Endodermal cell (in vitro differentiated cells): ENCODE measurements at regions not wholly inside any gene's neighbourhood (a gene's known extent, or its start where the extent isn't known, plus 50 kb on each side); places are given as distances from the start of the nearest gene placed in this dataset.

Source experiments
- DNase-seq: peaks from one replicate; pipeline ENCODE4 v3.0.0-alpha.2; 2017
- H3K27ac ChIP-seq: 2 replicates; pipeline ENCODE4 v1.5.1; 2013; ENCODE audit warnings: mild to moderate bottlenecking, low read depth, low read length, moderate library complexity
- H3K27me3 ChIP-seq: 2 replicates; pipeline ENCODE4 v1.6.1; 2013; ENCODE audit warnings: mild to moderate bottlenecking, low read length, moderate library complexity; ENCODE audit not compliant: insufficient read depth, control insufficient read depth, poor library complexity, severe bottlenecking
- H3K36me3 ChIP-seq: 2 replicates; pipeline ENCODE4 v1.7.0; 2013; ENCODE audit warnings: mild to moderate bottlenecking, low read length, moderate library complexity; ENCODE audit not compliant: control insufficient read depth, insufficient read depth
- H3K4me1 ChIP-seq: one replicate; pipeline ENCODE4 v1.7.0; 2013; ENCODE audit warnings: low read length; ENCODE audit not compliant: control insufficient read depth, insufficient read depth
- H3K4me3 ChIP-seq: 2 replicates; pipeline ENCODE4 v1.5.1; 2013; ENCODE audit warnings: mild to moderate bottlenecking, low read length, moderate library complexity
- H3K9ac ChIP-seq: 2 replicates; pipeline ENCODE4 v1.6.1; 2013; ENCODE audit warnings: mild to moderate bottlenecking, low read length, moderate library complexity; ENCODE audit not compliant: poor library complexity, severe bottlenecking; ENCODE audit errors: extremely low read depth
- H3K9me3 ChIP-seq: 2 replicates; pipeline ENCODE4 v1.6.1; 2013; ENCODE audit warnings: mild to moderate bottlenecking, low read length, moderate library complexity; ENCODE audit not compliant: control insufficient read depth
- H3K27ac Mint-ChIP-seq: 2 replicates; pipeline ENCODE4 v1.8.0; 2020; ENCODE audit warnings: mixed read lengths
- H3K27me3 Mint-ChIP-seq: 2 replicates; pipeline ENCODE4 v1.8.0; 2021; ENCODE audit warnings: mild to moderate bottlenecking, mixed read lengths; ENCODE audit not compliant: insufficient read depth
- H3K36me3 Mint-ChIP-seq: 2 replicates; pipeline ENCODE4 v1.8.0; 2020; ENCODE audit warnings: low read depth, mixed read lengths
- H3K4me1 Mint-ChIP-seq: 2 replicates; pipeline ENCODE4 v1.8.0; 2020; ENCODE audit warnings: mixed read lengths
- H3K4me3 Mint-ChIP-seq: 2 replicates; pipeline ENCODE4 v1.8.0; 2020; ENCODE audit warnings: mild to moderate bottlenecking, moderate library complexity, mixed read lengths
- H3K9me3 Mint-ChIP-seq: 2 replicates; pipeline ENCODE4 v1.8.0; 2020; ENCODE audit warnings: mild to moderate bottlenecking, mixed read lengths
- whole genome bisulfite sequencing, 2 experiments: methylation state at CpG; one replicate each; pipeline versions ENCODE4 v1.1.5 to v1.1.7; 2013; ENCODE audit warnings: missing lambda C conversion rate in 2 of 2, mixed read lengths in 1 of 2; ENCODE audit not compliant: insufficient coverage in 1 of 2, insufficient read length in 1 of 2; 5-methylcytosine and 5-hydroxymethylcytosine counted together
- TF ChIP-seq, protein P1 (sequence below): fragments of 200-600 bp; sonication (generic); conservative IDR thresholded peaks from 2 replicates; pipeline ENCODE4 v1.5.0; 2021; ENCODE audit warnings: antibody characterized with exemption, mild to moderate bottlenecking

DNA sequence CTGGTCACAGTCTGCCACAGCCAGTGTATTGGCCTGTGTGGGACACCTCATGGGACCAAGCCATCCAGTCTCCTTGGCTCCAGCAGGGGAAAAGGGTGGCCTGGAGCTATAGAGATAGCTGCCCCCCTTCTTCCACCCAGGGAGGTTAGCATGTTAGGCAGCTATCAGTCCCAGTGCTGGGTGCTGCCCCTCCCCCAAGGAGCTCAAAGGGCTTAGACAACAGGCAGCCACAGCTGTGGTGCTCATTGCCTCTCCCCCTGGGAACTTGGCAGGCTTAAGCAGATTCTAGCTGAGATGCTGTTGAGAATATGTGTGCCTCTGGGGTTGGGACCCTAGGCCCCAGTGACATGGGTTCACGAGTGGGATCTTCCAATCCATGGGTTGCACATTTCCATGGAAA lies 226.0 kb upstream of the PTGER4 start:
- Histone ChIP-seq H3K36me3 (no peaks in the 10 kb centered on the region), H3K9ac (no peak overlapping the region)
- WGBS, 2 experiments = 81 to 100% methylated on average over 1 of the region's 1 CpG

DNA sequence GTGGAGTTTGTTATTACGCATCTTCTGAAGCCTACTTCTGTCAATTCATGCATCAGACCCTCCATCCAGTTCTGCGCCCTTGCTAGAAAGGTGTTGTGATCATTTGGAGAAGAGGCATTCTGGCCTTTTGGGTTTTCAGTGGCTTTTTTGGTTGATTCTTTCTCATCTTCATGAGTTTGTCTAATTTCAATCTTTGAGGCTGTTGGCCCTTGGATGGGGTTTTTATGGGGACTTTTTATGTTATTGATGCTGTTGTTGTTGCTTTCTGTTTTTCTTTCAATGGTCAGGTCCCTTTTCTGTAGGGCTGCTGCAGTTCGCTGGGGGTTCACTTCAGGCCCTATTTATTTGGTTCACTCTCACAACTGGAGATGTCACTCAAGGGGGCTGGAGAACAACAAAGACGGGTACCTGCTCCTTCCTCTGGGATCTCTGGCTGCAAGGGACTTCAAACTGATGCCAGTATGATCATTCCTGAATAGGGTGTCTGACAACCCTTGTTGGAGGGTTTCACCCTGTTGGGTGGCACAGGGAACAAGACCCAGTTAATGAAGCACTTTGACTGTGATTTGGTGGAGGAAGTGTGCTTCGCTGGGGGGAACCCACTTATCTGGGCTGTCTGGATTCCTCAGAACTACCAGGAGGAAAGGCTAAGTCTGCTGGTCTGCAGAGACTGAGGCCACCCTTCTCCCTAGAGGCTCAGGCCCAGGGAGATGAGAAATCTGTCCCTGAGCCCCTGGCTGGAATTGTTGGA lies 226.7 kb upstream of the PTGER4 start:
- no peak overlapping the region for H3K4me3 ChIP-seq
- H3K36me3 Mint-ChIP-seq = no peaks in the 10 kb centered on the region
- no peaks in the 10 kb centered on the region for H3K9me3 ChIP-seq
- H3K27me3 ChIP-seq = no peaks in the 10 kb centered on the region
- no peaks in the 10 kb centered on the region for H3K4me1 ChIP-seq
- H3K4me1 Mint-ChIP-seq = no peaks in the 10 kb centered on the region
- H3K9ac ChIP-seq = no peak overlapping the region
- WGBS, 2 experiments = 83 to 88% methylated on average over 2 to 5 of the region's 5 CpGs
- TF ChIP-seq, protein P1, sequence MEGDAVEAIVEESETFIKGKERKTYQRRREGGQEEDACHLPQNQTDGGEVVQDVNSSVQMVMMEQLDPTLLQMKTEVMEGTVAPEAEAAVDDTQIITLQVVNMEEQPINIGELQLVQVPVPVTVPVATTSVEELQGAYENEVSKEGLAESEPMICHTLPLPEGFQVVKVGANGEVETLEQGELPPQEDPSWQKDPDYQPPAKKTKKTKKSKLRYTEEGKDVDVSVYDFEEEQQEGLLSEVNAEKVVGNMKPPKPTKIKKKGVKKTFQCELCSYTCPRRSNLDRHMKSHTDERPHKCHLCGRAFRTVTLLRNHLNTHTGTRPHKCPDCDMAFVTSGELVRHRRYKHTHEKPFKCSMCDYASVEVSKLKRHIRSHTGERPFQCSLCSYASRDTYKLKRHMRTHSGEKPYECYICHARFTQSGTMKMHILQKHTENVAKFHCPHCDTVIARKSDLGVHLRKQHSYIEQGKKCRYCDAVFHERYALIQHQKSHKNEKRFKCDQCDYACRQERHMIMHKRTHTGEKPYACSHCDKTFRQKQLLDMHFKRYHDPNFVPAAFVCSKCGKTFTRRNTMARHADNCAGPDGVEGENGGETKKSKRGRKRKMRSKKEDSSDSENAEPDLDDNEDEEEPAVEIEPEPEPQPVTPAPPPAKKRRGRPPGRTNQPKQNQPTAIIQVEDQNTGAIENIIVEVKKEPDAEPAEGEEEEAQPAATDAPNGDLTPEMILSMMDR = no peak
- H3K27ac ChIP-seq = no peak overlapping the region
- H3K36me3 ChIP-seq = no peaks in the 10 kb centered on the region
- no peaks in the 10 kb centered on the region for H3K27me3 Mint-ChIP-seq
- no peak overlapping the region for H3K4me3 Mint-ChIP-seq
- H3K9me3 Mint-ChIP-seq = peaks cover 8% of the 10 kb centered on the region
- H3K27ac Mint-ChIP-seq = no peak overlapping the region
- no peak for DNase-seq

More for the DNA sequence above, 226.0 kb upstream of the PTGER4 start:
- H3K4me1 Mint-ChIP-seq = no peaks in the 10 kb centered on the region
- Histone ChIP-seq H3K4me1 (no peaks in the 10 kb centered on the region), H3K27me3 (no peaks in the 10 kb centered on the region), H3K27ac (no peak overlapping the region), H3K4me3 (no peak overlapping the region), H3K9me3 (no peaks in the 10 kb centered on the region)
- no peaks in the 10 kb centered on the region for H3K27me3 Mint-ChIP-seq
- no peak overlapping the region for H3K4me3 Mint-ChIP-seq
- no peaks in the 10 kb centered on the region for H3K36me3 Mint-ChIP-seq
- TF ChIP-seq, protein P1 = no peak
- H3K27ac Mint-ChIP-seq = no peak overlapping the region
- DNase-seq = no peak
- H3K9me3 Mint-ChIP-seq = peaks cover 3% of the 10 kb centered on the region

DNA sequence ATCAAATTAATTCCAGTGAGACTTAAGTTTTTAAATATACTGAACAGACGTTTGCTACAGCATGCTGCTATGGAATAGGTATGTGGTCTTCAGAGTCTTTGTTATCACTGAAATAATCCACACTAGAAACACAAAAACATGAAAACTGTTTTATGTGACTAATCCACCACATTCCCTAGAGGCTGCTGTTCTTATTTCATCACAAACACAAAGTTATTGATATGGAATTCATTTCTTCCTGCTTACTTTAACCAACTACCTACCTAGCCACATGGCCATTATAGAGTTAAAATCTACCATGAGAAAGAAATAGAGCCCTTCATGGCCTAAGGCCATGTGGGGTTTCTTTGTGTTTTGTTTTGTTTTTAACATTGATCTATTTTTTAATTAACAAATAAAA lies 232.3 kb upstream of the PTGER4 start:
- Mint-ChIP-seq H3K4me3 (no peak overlapping the region), H3K9me3 (peaks cover 20% of the 10 kb centered on the region), H3K27me3 (no peaks in the 10 kb centered on the region), H3K4me1 (peaks cover 1% of the 10 kb centered on the region), H3K27ac (no peak overlapping the region), H3K36me3 (no peaks in the 10 kb centered on the region)
- Histone ChIP-seq H3K9me3 (peaks cover 10% of the 10 kb centered on the region), H3K27me3 (no peaks in the 10 kb centered on the region), H3K4me1 (no peaks in the 10 kb centered on the region), H3K4me3 (no peak overlapping the region), H3K27ac (no peak overlapping the region), H3K9ac (no peak overlapping the region), H3K36me3 (no peaks in the 10 kb centered on the region)
- 100% methylated on average over 1 of the region's 1 CpG; no CpG with 5 or more reads in 1 of the 2 experiments for WGBS, 2 experiments
- DNase-seq = no peak
- TF ChIP-seq, protein P1 = no peak
